H54 (cell line): ENCODE measurements at regions not wholly inside any gene's neighbourhood (a gene's known extent, or its start where the extent isn't known, plus 50 kb on each side); places are given as distances from the start of the nearest gene placed in this dataset.
"Not testable (repeated sequence)": the region's sequence is repeated elsewhere in the genome, so short reads cannot be mapped to it uniquely, and the experiment has no call there.

ENCODE experiments used
- DNase-seq: peaks from one replicate; pipeline ENCODE4 v3.0.0; 2011; ENCODE audit warnings: low spot score, mixed read lengths; ENCODE audit not compliant: insufficient read length
- FAIRE-seq: peaks from 3 replicates; lab custom pipeline; 2011; peaks lifted over from hg19 to GRCh38; lab: Jason Lieb, UNC
- POLR2A ChIP-seq: IDR thresholded peaks from 2 replicates; pipeline ENCODE4 v1.6.1; 2011; ENCODE audit warnings: low read depth, mild to moderate bottlenecking, low read length

DNA sequence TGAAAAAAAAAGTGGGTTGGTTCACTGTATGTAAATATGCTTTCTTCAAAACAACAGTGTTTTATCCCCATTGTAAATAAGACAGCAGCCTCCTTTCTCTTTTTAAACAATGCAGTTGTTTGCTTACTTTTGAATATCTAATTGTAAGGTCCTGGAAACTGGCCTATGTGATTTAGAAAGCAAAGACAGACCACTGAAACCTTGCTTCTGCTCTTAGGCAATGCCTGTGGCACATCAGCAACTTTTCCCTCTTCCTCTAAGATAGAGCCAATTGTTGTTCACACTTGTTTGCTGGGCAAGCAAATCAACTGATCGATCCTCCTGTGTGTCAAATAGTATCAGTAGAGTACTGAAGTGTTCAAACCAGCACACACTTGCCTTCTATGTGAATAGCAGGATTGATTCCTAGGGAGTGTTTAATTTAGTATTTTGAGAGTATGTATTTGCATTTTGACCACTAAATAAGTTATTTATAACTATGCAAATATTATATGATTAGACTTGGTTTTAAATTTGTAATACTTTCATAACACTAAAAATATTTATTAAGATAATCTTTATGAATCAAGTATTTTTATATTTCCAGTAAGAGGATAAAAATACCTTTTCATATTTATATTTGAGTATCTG, 55.4 kb upstream of the GRPR start:
- TF ChIP-seq POLR2A = no peak
- DNase-seq (no peak), FAIRE-seq (no peak)

DNA sequence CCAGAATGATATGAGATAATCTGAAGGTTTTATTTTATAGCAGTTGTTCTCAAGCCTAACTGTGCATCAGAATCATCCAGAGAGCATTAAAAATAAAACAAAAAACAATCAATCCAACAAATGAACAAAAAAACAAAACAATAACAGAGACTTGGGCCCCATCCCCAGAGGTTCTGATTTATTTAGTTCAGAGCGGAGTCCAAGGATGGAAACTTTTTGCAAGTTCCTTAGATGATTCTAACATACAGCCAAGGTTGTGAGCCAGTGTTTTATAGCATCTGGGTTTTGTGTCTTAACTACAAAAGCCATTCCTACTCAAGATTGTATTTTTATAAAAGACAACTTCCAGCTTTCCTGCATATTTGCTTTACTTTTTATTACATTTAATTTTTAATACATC, 59.4 kb upstream of the GRPR start:
- FAIRE-seq (no peak), DNase-seq (no peak)
- TF ChIP-seq POLR2A = no peak

- no peak for FAIRE-seq
- TF ChIP-seq POLR2A = no peak
Measured at GRCh38 chrX:16063141-16063540, 60.2 kb upstream of the GRPR start.

DNA sequence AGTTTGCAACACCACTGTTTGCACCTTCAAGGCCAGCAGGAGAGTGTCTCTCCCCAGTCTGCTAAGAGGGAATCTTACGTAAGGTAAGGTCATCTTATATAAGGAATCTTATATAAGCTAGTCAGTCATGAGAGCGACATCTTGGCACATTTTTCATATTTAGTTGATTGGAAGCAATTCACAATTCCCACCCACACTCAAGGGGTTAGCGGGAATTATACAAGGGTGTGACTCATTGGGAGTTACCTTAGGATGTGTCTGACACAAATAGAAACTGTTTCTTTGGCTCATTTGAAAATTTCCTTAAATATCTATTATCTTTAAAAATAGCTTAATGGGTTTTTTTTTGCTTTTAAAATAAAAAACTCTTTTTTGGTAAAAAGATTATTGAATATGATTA, 62.1 kb upstream of the GRPR start:
- no peak for TF ChIP-seq POLR2A
- FAIRE-seq (no peak), DNase-seq (no peak)

More at GRCh38 chrX:16063141-16063540, 60.2 kb upstream of the GRPR start:
- no peak for DNase-seq

GRCh38 chrX:16060252-16060651, 63.1 kb upstream of the GRPR start:
- no peak for DNase-seq
- TF ChIP-seq POLR2A = no peak
- FAIRE-seq = no peak

- not testable (repeated sequence) for DNase-seq, FAIRE-seq
Measured at GRCh38 chrX:16049126-16049525, 74.2 kb upstream of the GRPR start.

- no peak for FAIRE-seq
- no peak for TF ChIP-seq POLR2A
- DNase-seq = no peak
Measured at GRCh38 chrX:16042980-16043379, 80.4 kb upstream of the GRPR start.

DNA sequence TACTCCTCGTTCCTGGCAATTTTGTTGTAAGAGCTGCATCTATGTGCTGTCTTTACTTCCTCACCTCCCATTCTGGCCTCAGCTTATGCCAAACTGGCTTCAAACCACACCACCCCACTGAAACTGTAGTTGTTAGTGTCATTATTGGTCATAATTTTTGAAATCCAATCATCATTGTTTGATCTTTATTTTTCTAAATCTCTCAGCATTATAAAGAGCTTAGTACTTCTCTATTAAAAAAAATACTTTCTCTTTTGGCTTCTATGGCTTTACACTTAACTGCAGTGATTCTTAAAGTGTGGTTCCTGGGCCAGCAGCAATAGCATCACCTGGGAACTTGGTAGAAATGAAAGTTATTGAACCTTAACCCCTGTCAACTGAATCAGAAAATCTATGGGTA, 83.5 kb upstream of the GRPR start:
- no peak for FAIRE-seq

GRCh38 chrX:16039363-16039762, 84.0 kb upstream of the GRPR start:
- DNase-seq = no peak
- no peak for FAIRE-seq
- TF ChIP-seq POLR2A = no peak

More for the DNA sequence above, 83.5 kb upstream of the GRPR start:
- DNase-seq = no peak
- no peak for TF ChIP-seq POLR2A

GRCh38 chrX:16033331-16033730, 90.0 kb upstream of the GRPR start:
- FAIRE-seq (no peak), DNase-seq (no peak)
- no peak for TF ChIP-seq POLR2A

DNA sequence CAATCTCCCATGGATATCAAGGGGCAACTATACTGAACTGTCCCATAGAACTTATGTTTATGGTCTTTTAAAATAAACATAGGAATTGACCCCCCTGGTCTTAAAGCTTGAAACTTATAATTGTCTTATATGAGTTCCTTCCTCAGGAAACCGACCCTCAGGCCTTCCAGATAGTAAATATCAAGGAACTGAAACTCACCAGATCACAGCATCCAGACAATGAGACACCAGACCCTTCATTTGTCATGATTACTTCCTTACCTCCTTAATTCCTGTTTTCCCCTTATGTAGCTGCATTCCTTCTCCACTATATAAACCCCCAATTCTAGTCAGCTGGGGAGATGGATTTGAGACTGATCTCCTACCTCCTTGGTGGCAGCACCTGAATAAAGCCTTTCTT, 94.8 kb upstream of the GRPR start:
- DNase-seq (no peak), FAIRE-seq (no peak)
- TF ChIP-seq POLR2A = no peak

DNA sequence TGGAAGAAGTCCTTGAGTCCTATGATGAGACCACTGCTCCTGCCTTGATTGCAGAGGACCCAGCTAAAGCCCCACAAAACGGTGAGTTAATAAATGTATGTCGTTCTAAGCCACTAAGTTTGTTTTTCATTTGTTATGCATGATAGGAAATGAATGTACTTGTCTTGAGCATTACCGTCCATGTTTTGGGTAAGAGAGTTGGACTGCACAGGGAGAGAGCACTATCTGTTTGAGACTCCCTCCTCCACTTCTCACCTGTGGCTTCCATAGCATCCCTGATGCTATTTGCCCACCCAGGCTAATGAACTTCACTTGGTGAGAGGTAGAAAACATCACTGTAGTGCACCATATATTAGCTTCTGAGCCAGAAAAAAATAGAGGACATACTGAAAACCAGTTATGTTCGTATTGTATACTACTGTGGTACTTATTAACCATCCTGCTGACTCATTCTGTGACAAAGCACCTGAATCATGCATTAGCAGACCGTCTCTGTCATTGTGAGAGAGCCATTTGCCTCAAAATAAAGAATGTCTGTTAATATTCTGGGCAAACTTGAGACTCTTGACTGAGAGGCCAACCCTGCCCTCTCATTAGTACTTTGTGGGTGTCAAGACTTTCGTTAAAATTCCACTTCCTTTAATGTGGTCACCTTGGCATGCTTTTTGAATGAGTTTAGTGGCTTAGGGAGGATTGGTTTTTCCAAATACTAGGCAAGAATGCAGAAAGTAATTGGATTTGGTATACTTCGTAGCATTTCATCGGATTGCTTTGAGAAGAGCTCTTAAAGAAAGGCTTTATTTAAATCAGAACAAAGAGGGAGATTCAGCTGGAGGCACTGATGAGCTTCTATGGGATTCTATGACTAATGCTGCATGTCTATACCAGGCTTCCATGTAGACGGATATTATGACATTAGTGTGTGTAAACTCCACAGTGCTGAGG, 99.3 kb upstream of the GRPR start:
- TF ChIP-seq POLR2A = no peak
- FAIRE-seq = no peak
- DNase-seq = no peak

DNA sequence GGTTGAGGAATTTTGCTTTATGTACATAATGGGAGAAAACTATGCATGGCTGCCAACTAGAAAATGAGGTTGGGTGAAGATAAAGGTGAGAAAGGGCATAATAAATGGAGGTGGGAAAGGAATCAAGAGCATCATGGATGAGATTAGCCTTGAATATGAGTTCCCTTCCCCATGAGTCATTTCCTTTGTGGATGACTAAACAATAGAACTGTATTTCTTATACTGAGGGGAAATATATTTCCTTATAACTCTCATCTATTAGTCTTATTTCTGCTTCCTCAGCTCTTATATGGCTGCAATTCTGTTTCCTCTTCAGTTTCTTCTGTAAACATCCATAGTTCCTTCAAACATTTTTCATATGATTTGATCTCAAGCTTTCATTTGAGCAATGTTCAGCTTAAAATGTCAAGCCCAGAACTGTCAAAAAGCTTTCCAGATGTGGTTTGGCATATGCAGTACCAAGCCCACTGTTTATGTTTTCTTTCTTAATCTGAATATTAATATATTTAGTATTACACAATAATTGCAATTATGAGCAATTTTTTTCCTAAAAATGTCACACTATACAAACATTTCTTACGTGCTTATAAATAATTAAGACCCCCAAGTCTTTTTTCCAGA, 100.7 kb upstream of the GRPR start:
- FAIRE-seq (no peak), DNase-seq (peak; percentile 3)
- no peak for TF ChIP-seq POLR2A

DNA sequence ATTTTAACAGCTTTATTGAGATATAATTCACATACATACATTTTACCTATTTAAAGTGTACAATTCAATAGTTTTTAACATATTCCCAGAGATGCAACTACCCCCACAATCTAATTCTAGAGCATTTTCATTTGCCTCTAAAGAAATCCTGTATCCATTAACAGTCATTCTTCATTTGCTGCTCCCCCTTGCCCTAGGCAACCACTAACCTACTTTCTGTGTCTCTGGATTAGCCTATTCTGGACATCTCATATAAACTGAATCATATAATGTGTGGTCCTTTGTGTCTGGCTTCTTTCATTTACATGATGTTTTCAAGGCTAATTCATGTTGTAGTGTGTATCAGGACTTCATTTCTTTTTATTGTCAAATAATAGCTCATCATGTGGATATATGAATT, 105.1 kb upstream of the GRPR start:
- no peak for TF ChIP-seq POLR2A
- DNase-seq (no peak), FAIRE-seq (no peak)

DNA sequence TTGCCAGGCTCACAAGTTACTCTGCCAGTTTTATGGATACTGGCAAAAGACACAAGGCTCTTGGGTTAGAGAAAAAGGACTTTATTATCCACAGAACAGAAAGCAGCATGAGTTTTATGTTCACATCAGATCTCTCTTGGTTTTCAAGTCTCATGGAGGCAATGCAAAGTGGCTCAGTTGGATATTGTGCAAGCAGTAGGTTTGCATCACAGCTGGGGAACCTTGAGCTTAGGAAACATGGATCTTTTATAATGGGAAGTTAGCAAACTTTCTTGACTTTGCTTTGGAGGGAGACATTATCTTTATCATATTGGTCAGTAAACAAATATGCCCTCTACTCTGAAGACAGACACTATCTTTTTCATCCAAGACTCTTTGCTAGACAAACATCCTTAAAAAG, 109.2 kb upstream of the GRPR start:
- TF ChIP-seq POLR2A = no peak
- FAIRE-seq (no peak), DNase-seq (no peak)
